SK-N-MC (cell line): ENCODE measurements at regions not wholly inside any gene's neighbourhood (a gene's known extent, or its start where the extent isn't known, plus 50 kb on each side); places are given as distances from the start of the nearest gene placed in this dataset.

ENCODE experiments used
- EZH2 ChIP-seq: fragments of 200-600 bp; sonication (generic); IDR thresholded peaks from one replicate; pipeline ENCODE4 v1.6.1; 2017; ENCODE audit warnings: antibody characterized with exemption
- POLR2AphosphoS5 ChIP-seq: IDR thresholded peaks from 2 replicates; pipeline ENCODE4 v1.6.1; 2012; ENCODE audit warnings: mild to moderate bottlenecking, low read depth, low read length, borderline replicate concordance

DNA sequence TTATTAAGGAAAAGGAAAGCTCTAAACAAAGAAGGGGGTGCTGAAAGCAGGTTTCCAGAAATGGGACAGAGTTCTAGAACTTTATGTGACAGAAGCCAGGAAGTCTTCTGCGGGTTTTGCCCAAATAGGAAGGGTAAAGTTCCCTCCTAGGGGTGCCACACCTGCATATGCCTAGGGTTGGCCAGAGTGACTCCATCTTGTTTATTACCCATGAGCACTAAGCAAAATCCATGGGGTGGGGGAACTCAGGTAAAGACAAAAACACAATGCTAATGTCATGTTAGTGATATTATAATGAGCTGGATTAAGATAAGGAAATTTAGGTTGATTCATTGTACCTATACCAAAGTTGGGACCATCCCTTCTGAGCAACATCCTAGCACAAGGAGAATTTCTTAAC is 1132.7 kb downstream of the KCNT2 start:
- TF ChIP-seq EZH2 (no peak), POLR2AphosphoS5 (no peak)
